Left renal cortex interstitium (tissue), 4 donors: ENCODE measurements at regions not wholly inside any gene's neighbourhood (a gene's known extent, or its start where the extent isn't known, plus 50 kb on each side); places are given as distances from the start of the nearest gene placed in this dataset.
A peak's percentile ranks its signal among the peaks of the same experiment; 100 is the strongest.

Experiments
- DNase-seq, 4 donors: peaks; one replicate each; pipeline ENCODE4 v3.0.0-alpha.2; 2013; ENCODE audit warnings: low read depth in 4 of 4, low spot score in 2 of 4, missing footprints in 1 of 4

GRCh38 chr10:132115732-132116131, 50.0 kb downstream of the JAKMIP3 start:
- DNase-seq: peak in 1 of 4 donors; percentile 28

DNA sequence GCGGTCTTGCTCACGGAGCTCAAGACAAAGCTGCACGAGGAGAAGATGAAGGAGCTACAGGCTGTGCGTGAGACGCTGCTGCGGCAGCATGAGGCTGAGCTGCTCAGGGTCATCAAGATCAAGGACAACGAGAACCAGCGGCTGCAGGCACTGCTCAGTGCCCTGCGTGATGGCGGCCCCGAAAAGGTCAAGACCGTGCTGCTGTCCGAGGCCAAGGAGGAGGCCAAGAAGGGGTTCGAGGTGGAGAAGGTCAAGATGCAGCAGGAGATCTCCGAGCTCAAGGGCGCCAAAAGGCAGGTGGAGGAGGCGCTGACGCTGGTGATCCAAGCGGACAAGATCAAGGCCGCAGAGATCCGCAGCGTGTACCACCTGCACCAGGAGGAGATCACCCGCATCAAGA, 51.4 kb downstream of the JAKMIP3 start:
- DNase-seq: no peak

- no peak for DNase-seq
Observed at GRCh38 chr10:132117636-132118190, 52.0 kb downstream of the JAKMIP3 start.

DNA sequence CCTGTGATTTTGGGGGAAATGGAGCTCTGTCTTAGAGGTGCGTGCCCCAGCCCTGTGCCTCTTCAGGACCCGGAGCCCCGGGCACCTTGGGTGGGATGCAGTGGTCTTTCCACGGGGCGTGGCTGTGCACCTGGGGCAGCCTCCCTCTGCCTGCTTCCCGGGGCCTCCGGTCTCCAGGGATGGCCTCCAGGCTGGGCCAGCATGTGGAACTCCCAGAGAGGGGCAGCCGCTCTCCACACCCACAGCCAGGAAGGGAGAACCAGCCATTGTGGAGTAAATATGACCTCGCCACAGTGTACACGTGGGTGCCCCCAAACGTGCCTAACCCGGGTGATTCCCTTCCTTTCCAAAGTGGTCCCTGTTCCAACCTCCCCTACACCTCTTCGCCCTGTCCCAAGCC, 52.6 kb downstream of the JAKMIP3 start:
- no peak for DNase-seq

GRCh38 chr10:132120200-132120599, 54.5 kb downstream of the JAKMIP3 start:
- no peak for DNase-seq

GRCh38 chr10:132120734-132121510, 55.2 kb downstream of the JAKMIP3 start:
- DNase-seq: no peak

DNA sequence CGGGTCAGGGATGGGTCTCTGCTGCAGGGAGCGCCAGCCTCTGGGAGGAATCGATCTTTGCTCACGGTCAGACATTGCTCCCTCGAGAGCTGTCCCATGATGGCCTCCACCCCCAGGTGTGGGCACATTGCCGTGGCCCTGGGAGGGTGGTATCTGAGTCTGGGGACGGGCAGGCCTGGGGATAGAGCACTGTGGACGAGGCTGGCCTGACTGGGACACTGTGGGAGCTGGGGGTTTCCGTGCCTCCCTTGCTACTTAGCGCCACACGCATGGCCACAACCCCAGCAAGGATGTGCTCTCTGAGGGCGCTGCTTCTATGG, 55.7 kb downstream of the JAKMIP3 start:
- DNase-seq: no peak

DNA sequence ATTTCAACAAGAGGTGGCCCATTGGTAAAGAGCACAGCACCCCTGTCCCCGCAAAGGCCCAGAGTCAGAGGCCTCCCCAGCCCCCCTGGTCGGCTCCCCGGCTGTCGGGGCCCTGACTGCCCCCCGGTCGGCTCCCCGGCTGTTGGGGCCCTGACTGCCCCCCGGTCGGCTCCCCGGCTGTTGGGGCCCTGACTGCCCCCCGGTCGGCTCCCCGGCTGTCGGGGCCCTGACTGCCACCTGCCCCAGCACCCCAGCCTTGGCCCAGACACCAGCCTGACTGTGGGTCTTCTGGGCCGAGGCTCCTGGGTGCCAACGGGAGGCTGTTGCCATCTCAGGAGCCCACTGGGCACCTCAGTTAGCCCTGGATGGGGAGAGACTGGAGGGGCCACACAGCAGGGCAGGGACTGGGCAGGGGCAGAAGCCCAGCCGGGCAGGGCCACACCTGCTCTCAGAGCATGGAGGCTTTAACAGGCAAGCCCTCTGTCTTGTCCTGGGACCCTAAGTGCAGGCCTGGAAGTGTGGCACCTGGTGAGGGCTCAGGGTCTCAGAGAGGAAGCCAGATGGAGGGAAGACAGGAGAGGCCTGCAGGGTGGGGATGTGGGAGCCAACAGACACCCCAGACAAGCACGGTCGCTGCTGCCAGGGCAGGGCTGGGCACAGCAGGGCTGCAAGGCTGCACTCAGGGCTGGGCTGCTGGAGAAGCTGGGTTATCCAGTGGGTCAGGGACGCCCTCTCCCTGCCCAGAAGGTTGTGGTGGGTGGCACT, 56.5 kb downstream of the JAKMIP3 start:
- no peak for DNase-seq

GRCh38 chr10:132122939-132123445, 57.2 kb downstream of the JAKMIP3 start:
- no peak for DNase-seq

- no peak for DNase-seq
Observed at GRCh38 chr10:132123606-132124005, 57.9 kb downstream of the JAKMIP3 start.

- DNase-seq: no peak
Observed at GRCh38 chr10:132124201-132124920, 58.6 kb downstream of the JAKMIP3 start.

GRCh38 chr10:132129431-132129830, 57.3 kb upstream of the DPYSL4 start:
- DNase-seq: no peak

DNA sequence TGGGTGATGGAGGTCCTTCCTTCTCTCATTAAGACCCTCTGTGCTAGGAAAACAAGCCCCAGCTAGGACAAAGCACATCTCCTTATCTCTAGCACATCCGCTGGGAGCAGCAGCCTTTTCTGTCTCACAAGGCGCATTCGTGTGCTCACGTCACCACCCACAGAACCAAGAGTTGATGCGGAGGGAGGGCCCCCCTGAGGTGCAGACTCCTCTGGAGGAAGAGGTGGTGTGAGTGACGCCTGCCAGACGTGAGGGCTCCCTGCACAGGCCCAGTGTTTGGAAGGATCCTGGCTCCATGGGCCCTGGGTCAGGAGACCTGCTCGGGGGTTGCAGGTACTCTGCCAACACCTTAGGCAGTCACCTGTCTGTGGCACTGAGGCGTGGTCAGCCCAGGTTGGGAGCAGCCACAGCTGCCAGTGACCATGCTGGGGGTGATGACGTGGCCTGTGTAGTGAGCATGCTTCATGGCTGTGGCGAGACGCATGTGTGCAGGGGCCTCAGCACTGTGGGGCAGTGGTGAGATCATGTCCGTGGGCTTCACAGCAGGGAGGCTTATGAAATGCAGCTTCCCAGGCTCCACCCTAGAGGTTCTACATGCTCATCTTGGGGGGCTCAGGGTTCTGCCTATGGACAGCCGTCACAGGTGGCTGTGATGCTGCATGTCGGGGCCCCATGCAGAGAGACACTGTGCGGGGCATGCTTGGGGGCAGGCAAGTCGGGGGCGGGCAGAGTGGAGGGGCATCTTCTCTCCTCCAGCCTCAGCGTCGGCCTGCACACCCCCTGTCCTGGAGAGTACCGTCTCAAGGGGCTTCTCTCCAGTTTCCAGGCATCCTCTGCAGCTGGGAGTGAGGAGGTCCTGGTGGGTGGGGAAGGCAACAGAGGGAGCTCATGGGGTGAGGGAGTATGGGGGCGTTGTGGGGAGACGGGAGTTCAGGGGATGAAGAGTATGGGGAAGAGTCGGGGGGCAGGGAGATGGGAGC, 56.2 kb upstream of the DPYSL4 start:
- no peak for DNase-seq

DNA sequence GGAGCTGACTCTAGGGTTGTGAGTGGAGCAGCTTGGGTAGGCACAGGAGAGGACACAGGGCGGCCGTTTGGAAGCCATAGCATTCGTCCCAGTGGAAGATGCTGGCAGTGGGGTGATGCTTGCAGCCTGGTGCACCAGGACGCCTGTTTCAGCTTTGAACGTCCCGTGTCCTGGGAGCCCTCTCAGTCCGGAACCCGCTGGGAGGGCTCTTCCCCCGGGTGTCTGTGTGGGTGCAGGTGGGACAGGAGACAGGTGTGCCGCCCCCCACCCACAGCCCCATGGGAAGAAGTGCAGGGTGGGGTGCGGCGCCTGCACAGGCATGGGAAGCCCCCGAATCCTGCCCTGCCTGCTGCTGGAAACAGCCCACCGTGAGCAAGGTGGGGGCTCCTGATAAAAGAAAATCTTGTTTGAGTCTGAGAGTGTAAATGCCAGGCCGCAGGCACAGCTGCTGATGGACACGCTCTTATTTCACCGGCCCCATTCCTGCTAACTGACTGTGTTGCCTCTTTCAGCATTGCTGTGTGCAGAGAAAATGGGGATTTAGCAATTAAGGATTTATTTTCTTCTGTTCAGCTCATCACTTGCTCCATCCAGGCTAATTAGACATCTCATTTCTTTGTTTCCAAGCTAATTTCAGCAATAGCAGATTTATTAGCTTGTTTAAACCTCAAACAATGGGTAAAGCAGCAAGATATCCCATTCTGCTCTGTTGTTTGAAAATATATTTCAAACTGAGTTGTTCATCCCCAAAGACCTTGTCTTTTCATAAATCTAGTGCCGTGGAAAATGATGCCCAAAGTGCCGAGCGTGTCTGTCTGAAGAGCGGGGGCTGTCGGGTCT, 54.9 kb upstream of the DPYSL4 start:
- no peak for DNase-seq

GRCh38 chr10:132132421-132132841, 54.3 kb upstream of the DPYSL4 start:
- DNase-seq: no peak

DNA sequence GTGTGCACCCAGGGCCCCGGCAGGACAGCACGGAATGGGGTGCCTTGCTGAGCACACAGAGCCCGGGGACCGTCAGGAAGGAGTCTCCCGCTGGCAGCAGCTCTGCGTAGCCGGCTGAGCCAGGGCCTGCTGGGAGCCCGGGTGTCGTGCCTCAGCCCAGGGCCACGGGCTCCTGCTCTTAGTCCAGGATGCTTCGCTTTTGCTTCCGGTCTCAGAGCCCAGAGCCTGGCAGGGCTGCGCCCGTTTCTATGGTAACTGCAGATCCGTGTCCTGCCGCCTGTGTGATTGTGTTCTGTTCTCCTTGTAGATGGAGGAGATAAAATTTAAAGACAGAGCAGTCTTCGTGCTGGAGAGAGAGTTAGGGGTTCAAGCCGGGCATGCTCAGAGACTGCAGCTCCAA, 53.7 kb upstream of the DPYSL4 start:
- peak in 3 of 4 donors; percentile 17 to 38 (median 24) for DNase-seq

GRCh38 chr10:132133449-132134240, 53.1 kb upstream of the DPYSL4 start:
- DNase-seq: no peak
